IPS-15b (cell line): ENCODE measurements at regions not wholly inside any gene's neighbourhood (a gene's known extent, or its start where the extent isn't known, plus 50 kb on each side); places are given as distances from the start of the nearest gene placed in this dataset.

Experiments
- H3K27me3 ChIP-seq: one replicate; pipeline ENCODE4 v1.6.1; 2013; ENCODE audit warnings: low read length; ENCODE audit not compliant: control insufficient read depth, insufficient read depth
- H3K36me3 ChIP-seq: one replicate; pipeline ENCODE4 v1.6.1; 2013; ENCODE audit warnings: low read length; ENCODE audit not compliant: control insufficient read depth, insufficient read depth
- H3K4me1 ChIP-seq: one replicate; pipeline ENCODE4 v1.6.1; 2013; ENCODE audit warnings: mild to moderate bottlenecking, low read length; ENCODE audit not compliant: control insufficient read depth, insufficient read depth
- H3K4me3 ChIP-seq: one replicate; pipeline ENCODE4 v1.5.1; 2013; ENCODE audit warnings: low read depth, low read length
- H3K9ac ChIP-seq: one replicate; pipeline ENCODE4 v1.6.1; 2013; ENCODE audit warnings: low read depth, mild to moderate bottlenecking, low read length
- H3K9me3 ChIP-seq: one replicate; pipeline ENCODE4 v1.6.1; 2013; ENCODE audit warnings: mild to moderate bottlenecking, low read length; ENCODE audit not compliant: control insufficient read depth, insufficient read depth

DNA sequence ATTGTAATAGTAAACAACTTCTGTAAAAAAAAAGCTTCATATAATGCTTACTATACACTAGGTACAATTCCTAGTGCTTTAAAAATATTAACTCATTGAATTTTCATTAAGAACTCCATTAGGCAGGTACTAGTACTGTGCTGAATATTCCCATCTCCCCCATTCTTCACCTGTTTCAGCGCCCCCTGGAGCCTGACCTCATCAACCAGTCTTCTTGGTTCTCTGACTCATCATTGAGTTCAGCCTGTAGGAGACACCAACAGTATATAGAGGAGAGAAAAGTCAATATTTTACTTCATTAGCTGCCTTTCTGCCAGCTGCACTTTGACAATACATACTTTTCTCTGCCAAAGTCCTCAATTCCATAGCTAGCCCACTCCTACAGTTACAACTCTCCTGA lies 1009.9 kb upstream of the KLHL29 start:
- no peak overlapping the region for H3K4me3 ChIP-seq
- H3K27me3 ChIP-seq, result no peaks in the 10 kb centered on the region
- no peak overlapping the region for H3K9ac ChIP-seq
- H3K36me3 ChIP-seq, result no peaks in the 10 kb centered on the region
- H3K4me1 ChIP-seq, result no peaks in the 10 kb centered on the region
- no peaks in the 10 kb centered on the region for H3K9me3 ChIP-seq

DNA sequence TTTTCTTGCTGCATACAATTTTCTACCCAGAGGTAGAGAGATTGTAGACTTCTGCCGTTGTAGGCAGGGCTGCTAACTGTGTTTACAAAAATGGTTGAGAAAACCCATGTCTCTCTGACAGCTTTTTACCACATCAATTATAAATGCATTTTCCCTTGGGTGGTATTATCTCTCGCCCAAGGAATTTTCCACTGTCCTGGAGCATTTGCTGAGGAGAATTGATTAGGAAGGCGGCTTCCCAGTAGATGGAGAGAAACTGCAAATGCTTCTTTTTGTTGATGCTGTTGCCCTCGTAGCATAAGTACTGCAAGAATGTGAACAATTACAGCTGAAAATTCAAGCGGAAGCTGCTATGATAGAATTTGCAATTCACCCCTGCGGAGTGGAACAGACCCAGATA lies 1007.7 kb upstream of the KLHL29 start:
- Histone ChIP-seq H3K4me1 (no peaks in the 10 kb centered on the region), H3K36me3 (no peaks in the 10 kb centered on the region), H3K9ac (no peak overlapping the region), H3K27me3 (no peaks in the 10 kb centered on the region), H3K9me3 (no peaks in the 10 kb centered on the region), H3K4me3 (no peak overlapping the region)

DNA sequence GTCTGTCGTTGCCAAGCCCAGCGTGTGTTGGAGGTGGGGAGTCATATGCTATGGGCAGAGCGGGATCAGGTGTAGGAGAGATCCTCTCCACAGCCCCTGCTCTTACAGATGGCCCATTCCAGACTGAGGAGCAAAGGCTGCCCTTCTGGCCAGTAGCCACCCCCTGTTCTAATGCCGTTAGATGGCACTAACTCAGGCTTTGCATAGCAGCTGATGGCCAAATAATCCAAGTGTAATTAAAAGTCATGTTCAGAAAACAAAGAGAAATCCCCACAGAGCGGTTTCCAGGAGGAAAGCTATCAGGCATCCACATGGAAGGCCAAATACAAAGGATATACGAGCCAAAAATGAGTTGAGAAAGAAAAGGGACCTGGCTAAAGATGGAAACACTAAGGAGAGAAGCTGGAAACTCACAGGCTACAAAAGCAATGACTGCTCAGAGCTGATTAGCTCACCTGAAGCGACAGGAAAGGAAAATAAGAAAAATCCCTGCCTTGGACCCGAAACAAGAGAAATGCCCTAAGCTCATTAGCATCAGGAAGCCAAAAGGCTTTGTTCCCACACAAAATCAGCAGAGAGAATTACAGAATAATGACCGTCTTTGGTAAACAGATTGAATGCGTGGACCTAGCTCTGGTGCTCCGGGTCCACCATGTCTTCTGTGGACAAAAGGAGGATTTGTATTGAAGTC lies 1002.4 kb upstream of the KLHL29 start:
- Histone ChIP-seq H3K36me3 (no peaks in the 10 kb centered on the region), H3K4me1 (peaks cover 3% of the 10 kb centered on the region), H3K27me3 (no peaks in the 10 kb centered on the region), H3K9me3 (no peaks in the 10 kb centered on the region), H3K9ac (no peak overlapping the region), H3K4me3 (no peak overlapping the region)

DNA sequence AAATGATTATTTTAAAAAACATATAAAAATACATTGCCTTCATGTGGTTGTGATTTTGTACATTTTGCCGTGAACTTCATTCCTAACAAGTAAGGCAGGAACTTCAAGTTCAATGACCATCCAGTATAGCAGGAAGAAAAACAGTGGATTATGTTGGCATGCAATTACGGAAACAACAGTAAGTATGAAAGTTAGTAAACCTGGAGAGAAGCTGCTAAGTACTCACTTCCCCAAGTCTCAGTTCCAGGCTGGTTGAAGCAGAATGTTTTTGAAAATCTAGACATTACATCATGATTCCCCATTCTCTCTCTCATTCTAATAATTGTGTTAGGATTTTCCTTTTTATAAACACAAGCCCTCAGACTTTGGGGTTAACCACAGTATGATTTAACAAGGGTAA lies 987.1 kb upstream of the KLHL29 start:
- H3K27me3 ChIP-seq, result no peaks in the 10 kb centered on the region
- H3K9ac ChIP-seq, result no peak overlapping the region
- no peaks in the 10 kb centered on the region for H3K36me3 ChIP-seq
- H3K4me1 ChIP-seq, result no peaks in the 10 kb centered on the region
- no peak overlapping the region for H3K4me3 ChIP-seq
- no peaks in the 10 kb centered on the region for H3K9me3 ChIP-seq

DNA sequence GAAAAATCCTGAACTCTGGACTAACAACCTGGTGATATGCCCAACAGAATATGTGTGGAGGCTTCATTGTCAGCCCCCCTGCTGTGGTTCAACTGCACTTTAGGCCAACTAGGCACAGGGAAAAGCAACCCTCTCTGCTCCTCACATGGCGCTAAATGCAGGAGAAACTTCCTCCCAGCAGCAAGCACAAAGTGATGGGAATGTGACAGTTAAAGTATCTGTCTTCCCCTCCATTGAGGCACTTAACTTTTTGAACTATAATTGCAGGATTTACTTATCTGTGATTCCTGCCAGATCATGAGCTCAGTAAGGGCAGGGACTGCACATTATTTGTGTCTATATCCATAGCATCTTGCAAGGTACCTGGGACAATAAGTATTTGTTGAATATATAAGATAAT lies 981.2 kb upstream of the KLHL29 start:
- Histone ChIP-seq H3K9me3 (no peaks in the 10 kb centered on the region), H3K4me1 (no peaks in the 10 kb centered on the region), H3K4me3 (no peak overlapping the region), H3K36me3 (no peaks in the 10 kb centered on the region), H3K27me3 (no peaks in the 10 kb centered on the region), H3K9ac (no peak overlapping the region)

DNA sequence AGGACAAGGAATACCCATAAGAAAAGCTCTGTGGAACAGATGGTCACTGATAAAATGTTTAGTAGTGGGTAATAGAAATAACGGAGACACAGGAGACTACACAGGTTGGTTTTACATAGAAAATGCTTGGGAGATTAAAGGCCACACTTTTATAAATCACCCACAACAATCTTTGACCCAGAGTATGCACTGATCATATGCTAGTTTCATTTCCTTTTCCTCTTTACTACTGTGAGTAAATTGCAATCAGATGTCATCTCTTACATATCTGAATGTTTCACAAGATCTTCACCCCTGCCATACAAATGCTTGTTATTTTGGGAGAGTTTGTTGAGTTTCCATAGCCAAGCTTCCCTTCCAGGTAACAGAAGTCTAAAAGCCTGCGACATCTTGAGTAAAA lies 978.4 kb upstream of the KLHL29 start:
- no peak overlapping the region for H3K4me3 ChIP-seq
- no peak overlapping the region for H3K9ac ChIP-seq
- no peaks in the 10 kb centered on the region for H3K4me1 ChIP-seq
- H3K9me3 ChIP-seq, result no peaks in the 10 kb centered on the region
- no peaks in the 10 kb centered on the region for H3K36me3 ChIP-seq
- no peaks in the 10 kb centered on the region for H3K27me3 ChIP-seq

DNA sequence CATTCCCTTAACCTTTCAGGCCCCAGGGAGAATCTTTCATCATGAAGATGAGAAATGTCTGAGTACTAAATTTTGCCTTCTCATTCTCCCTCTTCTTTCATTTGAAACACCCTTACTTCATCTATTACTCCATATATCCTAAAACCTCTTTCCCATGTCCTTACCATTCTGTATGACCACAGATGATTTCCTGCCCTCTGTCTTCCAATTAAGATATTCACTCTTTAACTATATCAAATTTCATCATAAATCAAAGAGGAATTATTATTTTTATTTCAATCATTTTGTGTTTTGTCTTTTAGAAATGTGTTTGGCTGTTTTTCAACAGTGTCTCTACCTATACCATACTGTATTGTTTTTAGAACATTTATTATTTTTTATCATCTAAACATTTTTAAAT lies 964.9 kb upstream of the KLHL29 start:
- Histone ChIP-seq H3K4me1 (no peaks in the 10 kb centered on the region), H3K4me3 (no peak overlapping the region), H3K27me3 (no peaks in the 10 kb centered on the region), H3K36me3 (no peaks in the 10 kb centered on the region), H3K9me3 (peaks cover 5% of the 10 kb centered on the region), H3K9ac (no peak overlapping the region)

DNA sequence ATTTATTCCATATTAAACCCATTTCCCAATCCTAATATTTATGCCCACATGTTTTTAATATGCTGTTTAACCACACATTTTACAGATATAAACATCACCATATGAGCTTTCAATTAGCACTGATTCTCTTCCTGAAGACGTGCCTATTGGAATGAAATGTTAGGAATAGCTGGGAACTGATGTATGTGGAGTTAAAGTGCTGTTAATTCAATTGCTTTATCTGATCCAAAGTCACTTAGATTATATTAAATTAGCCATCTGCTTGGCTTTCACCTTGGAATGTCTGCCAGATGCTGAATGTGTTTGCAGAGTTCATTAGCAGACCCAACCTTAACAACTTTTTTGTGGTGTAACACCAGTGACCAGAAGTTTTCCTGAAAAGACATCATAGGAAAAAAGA lies 942.9 kb upstream of the KLHL29 start:
- Histone ChIP-seq H3K4me1 (no peaks in the 10 kb centered on the region), H3K4me3 (no peak overlapping the region), H3K36me3 (no peaks in the 10 kb centered on the region), H3K9ac (no peak overlapping the region), H3K27me3 (no peaks in the 10 kb centered on the region), H3K9me3 (no peaks in the 10 kb centered on the region)

DNA sequence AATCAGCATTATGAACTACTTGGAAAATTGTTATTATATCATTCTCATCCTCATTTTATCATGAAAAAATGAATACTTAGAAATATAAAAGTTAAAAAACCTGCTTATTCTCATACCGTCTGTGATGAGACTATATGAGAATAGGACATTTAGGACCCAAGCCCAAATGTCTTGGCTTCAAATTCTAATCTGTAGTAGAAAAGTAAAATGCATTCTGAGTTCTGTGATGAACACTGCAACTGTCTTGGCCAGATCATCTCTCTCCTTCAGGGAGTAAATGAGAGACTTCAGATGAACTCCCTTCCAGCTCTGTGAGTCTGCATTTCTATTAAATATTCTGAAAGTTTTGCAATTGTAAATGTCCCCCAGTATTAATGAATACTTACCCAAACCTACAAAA lies 940.7 kb upstream of the KLHL29 start:
- no peaks in the 10 kb centered on the region for H3K4me1 ChIP-seq
- H3K9ac ChIP-seq, result no peak overlapping the region
- H3K27me3 ChIP-seq, result no peaks in the 10 kb centered on the region
- no peaks in the 10 kb centered on the region for H3K36me3 ChIP-seq
- no peak overlapping the region for H3K4me3 ChIP-seq
- no peaks in the 10 kb centered on the region for H3K9me3 ChIP-seq

DNA sequence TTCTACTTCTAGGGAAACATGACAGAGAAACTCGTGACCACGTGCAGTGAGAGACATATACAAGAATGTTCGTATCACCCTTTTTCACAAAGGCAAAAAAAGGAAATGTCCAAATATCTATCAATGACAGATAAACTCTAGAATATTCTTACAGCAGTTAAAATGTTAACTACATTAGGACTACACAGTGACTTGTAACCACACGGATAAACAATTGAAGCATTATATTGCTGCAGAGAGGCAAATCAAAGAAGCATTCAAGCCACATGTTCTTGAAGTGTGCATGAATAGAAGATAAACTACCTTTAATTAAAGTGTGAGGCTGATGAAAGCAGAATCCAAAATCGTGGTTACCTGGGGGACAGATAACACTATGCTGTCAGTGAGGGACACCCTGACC lies 935.3 kb upstream of the KLHL29 start:
- no peaks in the 10 kb centered on the region for H3K27me3 ChIP-seq
- no peak overlapping the region for H3K4me3 ChIP-seq
- no peaks in the 10 kb centered on the region for H3K4me1 ChIP-seq
- no peak overlapping the region for H3K9ac ChIP-seq
- H3K9me3 ChIP-seq, result no peaks in the 10 kb centered on the region
- no peaks in the 10 kb centered on the region for H3K36me3 ChIP-seq

DNA sequence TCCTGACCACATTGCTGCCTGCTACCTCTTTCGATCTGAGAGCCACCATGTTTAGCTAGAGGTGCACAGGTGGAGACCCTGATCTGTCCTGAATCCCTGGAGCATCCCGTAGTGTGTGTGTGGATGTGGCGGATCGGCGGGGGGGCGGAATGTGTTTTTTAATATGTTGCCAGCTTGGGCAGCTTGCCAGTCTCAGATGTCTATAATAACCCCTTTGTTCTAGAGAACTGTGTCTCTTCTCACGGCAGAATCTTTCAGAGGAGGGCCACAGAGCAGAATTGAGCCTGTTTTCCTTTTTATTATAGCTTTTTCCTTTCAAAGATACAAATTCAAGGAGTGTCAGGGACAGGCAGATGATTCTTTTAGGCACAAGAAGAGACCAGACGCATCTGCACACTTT lies 934.1 kb upstream of the KLHL29 start:
- H3K4me3 ChIP-seq, result no peak overlapping the region
- H3K36me3 ChIP-seq, result no peaks in the 10 kb centered on the region
- H3K9me3 ChIP-seq, result no peaks in the 10 kb centered on the region

DNA sequence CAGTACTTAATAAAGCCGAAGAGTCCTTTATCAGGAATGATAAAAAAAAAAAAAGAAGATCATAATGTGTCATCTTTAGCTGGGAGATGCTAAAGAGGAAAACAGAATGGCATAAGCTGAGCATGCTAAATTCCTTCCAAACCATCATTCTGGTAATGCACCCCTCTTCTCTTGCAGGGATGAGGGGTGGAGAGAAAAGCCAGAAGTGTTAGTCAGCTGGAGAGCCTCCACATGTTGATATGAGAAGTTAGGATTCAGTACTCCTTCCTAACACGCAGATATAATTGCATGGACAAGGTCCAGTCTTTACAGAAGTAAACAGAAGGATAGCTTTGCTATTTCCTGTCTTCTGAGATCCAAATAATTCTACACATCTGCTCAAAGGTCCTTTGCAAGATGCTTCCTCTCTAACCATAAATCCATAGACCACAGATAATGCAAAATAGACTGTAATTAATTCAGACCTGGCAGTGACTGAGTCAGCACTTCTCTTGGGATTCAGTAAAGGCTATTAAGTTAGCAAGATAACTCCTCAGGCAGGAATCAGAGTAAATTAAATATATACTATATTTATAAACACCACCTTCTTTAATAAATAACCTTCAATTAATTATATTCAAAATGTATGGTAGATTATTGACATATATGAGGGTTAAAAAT lies 930.0 kb upstream of the KLHL29 start:
- H3K9ac ChIP-seq, result no peak overlapping the region
- no peaks in the 10 kb centered on the region for H3K9me3 ChIP-seq
- no peaks in the 10 kb centered on the region for H3K4me1 ChIP-seq
- H3K36me3 ChIP-seq, result no peaks in the 10 kb centered on the region
- no peaks in the 10 kb centered on the region for H3K27me3 ChIP-seq
- no peak overlapping the region for H3K4me3 ChIP-seq

More for the DNA sequence above, 934.1 kb upstream of the KLHL29 start:
- H3K4me1 ChIP-seq, result no peaks in the 10 kb centered on the region
- no peak overlapping the region for H3K9ac ChIP-seq
- no peaks in the 10 kb centered on the region for H3K27me3 ChIP-seq
